SU-DHL-6 (cell line): ENCODE measurements at regions not wholly inside any gene's neighbourhood (a gene's known extent, or its start where the extent isn't known, plus 50 kb on each side); places are given as distances from the start of the nearest gene placed in this dataset.

Source experiments
- H2AFZ ChIP-seq: fragments of 200-600 bp; sonication (generic); 2 replicates; pipeline ENCODE4 v1.6.1; 2014; ENCODE audit warnings: low read depth, mild to moderate bottlenecking, moderate library complexity, mixed read lengths, antibody characterized with exemption, low read length; ENCODE audit not compliant: severe bottlenecking
- H3F3A ChIP-seq: fragments of 200-600 bp; shearing (Covaris generic); 2 replicates; pipeline ENCODE4 v1.6.0; 2016; ENCODE audit warnings: antibody characterized with exemption, mild to moderate bottlenecking; ENCODE audit not compliant: insufficient read depth
- H3K27ac ChIP-seq: fragments of 200-600 bp; sonication (generic); 2 replicates; pipeline ENCODE4 v1.5.1; 2016; ENCODE audit warnings: low read depth, mild to moderate bottlenecking, low read length, moderate library complexity, mixed read lengths
- H3K27me3 ChIP-seq: fragments of 200-600 bp; sonication (generic), shearing (Covaris generic); 2 replicates; pipeline ENCODE4 v1.6.0; 2014; ENCODE audit warnings: mild to moderate bottlenecking, low read length
- H3K36me3 ChIP-seq: fragments of 200-600 bp; sonication (generic); 2 replicates; pipeline ENCODE4 v1.6.1; 2014; ENCODE audit warnings: mild to moderate bottlenecking, low read length, mixed read lengths
- H3K4me2 ChIP-seq: fragments of 300-600, 200-600 bp; shearing (Covaris generic), sonication (generic); 2 replicates; pipeline ENCODE4 v1.6.0; 2014; ENCODE audit warnings: low read length, low read depth, mild to moderate bottlenecking; ENCODE audit not compliant: poor library complexity, severe bottlenecking
- H3K4me3 ChIP-seq: fragments of 200-600 bp; sonication (generic); 2 replicates; pipeline ENCODE4 v1.5.1; 2014; ENCODE audit warnings: antibody characterized with exemption, low read length, mild to moderate bottlenecking, mixed read lengths; ENCODE audit not compliant: insufficient read depth, poor library complexity, severe bottlenecking
- H3K79me2 ChIP-seq: fragments of 200-600 bp; sonication (generic); 2 replicates; pipeline ENCODE4 v1.6.1; 2014; ENCODE audit warnings: mild to moderate bottlenecking, low read length, moderate library complexity; ENCODE audit not compliant: insufficient read depth
- H3K9ac ChIP-seq: fragments of 200-600 bp; sonication (generic); 2 replicates; pipeline ENCODE4 v1.7.0; 2014; ENCODE audit warnings: mild to moderate bottlenecking, low read length
- H3K9me2 ChIP-seq: fragments of 200-600 bp; sonication (generic); replicated peaks from 2 replicates; pipeline ENCODE4 v1.6.1; 2014; ENCODE audit warnings: low read length; ENCODE audit not compliant: insufficient read depth
- H3K9me3 ChIP-seq: fragments of 200-600 bp; sonication (generic); 2 replicates; pipeline ENCODE4 v1.6.1; 2014; ENCODE audit warnings: low read length, mixed read lengths; ENCODE audit not compliant: insufficient read depth
- H4K20me1 ChIP-seq: fragments of 200-600 bp; sonication (generic); 2 replicates; pipeline ENCODE4 v1.6.1; 2014; ENCODE audit warnings: low read depth, mild to moderate bottlenecking, antibody characterized with exemption, low read length, moderate library complexity, mixed read lengths
- EZH2phosphoT487 ChIP-seq: fragments of 200-600 bp; sonication (generic), shearing (Covaris generic); conservative IDR thresholded peaks from 2 replicates; pipeline ENCODE4 v1.6.1; 2018; ENCODE audit warnings: mild to moderate bottlenecking, antibody characterized with exemption, low read length, moderate library complexity, mixed read lengths
- TF ChIP-seq, protein P1 (sequence below): fragments of 200-600 bp; sonication (generic); IDR thresholded peaks from one replicate; pipeline ENCODE4 v1.5.1; 2017; ENCODE audit warnings: antibody characterized with exemption, mild to moderate bottlenecking, low read length, moderate library complexity; ENCODE audit not compliant: insufficient read depth, poor library complexity, severe bottlenecking

DNA sequence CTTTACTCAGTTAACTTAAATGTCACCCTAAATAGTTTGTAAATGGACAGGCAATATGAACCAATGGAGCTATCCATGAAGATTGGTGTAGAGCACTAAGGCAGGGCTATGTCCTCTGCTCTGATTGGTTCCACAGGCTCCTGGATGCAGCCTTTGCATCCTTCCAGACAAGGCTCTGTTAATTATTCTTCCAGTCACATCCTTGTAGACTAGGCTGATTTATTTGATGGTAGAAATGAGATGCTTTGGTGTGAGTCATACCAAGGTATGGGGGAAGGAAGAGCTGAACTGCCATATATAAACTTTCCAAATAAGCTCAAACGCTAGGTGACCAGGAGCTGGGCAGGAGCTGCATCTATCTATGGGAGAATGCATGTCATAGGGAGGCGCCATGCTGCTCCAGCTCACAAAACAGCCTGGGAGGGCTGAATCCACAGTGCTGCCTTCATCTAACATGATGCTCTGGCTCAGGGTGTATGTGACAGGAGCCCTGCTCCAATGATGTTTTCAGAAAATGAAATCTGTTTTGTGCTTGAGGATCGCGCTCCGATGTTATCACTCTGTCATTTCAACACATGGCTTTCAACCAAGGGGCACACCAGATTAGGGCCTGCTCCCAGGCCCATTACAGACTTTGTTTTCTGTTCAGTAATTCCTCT, 818.0 kb upstream of the ZNF608 start:
- H3F3A ChIP-seq: no peaks in the 10 kb centered on the region
- H3K9ac ChIP-seq: no peak overlapping the region
- no peak overlapping the region for H3K4me2 ChIP-seq
- TF ChIP-seq, protein P1, sequence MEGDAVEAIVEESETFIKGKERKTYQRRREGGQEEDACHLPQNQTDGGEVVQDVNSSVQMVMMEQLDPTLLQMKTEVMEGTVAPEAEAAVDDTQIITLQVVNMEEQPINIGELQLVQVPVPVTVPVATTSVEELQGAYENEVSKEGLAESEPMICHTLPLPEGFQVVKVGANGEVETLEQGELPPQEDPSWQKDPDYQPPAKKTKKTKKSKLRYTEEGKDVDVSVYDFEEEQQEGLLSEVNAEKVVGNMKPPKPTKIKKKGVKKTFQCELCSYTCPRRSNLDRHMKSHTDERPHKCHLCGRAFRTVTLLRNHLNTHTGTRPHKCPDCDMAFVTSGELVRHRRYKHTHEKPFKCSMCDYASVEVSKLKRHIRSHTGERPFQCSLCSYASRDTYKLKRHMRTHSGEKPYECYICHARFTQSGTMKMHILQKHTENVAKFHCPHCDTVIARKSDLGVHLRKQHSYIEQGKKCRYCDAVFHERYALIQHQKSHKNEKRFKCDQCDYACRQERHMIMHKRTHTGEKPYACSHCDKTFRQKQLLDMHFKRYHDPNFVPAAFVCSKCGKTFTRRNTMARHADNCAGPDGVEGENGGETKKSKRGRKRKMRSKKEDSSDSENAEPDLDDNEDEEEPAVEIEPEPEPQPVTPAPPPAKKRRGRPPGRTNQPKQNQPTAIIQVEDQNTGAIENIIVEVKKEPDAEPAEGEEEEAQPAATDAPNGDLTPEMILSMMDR: no peak
- no peak for TF ChIP-seq EZH2phosphoT487
- no peak overlapping the region for H3K4me3 ChIP-seq
- H3K9me3 ChIP-seq: no peaks in the 10 kb centered on the region
- H3K27me3 ChIP-seq: no peaks in the 10 kb centered on the region
- H3K27ac ChIP-seq: no peak overlapping the region
- no peaks in the 10 kb centered on the region for H3K36me3 ChIP-seq
- no peaks in the 10 kb centered on the region for H4K20me1 ChIP-seq
- H3K9me2 ChIP-seq: no peaks in the 10 kb centered on the region
- H3K79me2 ChIP-seq: no peaks in the 10 kb centered on the region
- H2AFZ ChIP-seq: no peak overlapping the region

DNA sequence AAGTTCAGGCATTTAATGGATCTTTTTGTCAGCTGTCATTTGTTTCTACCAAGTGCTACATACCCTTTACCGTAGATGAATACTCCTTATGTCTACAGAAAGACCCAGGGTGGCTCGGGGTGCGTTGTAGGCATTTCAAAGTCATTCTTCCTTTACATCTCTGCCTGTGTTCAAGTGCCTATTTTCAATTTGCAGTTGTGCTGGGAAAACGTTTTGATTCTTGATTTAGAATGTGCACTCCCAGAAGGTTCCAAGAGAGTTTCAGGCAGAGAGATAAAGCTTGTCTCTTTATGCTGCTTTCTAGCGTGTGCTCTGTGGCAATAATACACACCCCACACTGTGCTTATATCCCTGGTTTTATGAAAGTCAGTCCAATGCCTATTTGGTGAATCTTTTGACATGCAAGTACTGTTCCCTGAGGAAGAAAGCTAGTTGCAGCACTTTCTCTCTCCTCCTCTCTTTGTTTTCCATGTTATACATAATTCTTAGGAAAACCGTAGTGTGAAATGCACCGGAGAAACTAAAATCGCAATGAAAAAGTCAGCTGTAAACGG, 828.1 kb upstream of the ZNF608 start:
- Histone ChIP-seq H4K20me1 (no peaks in the 10 kb centered on the region), H3K4me2 (no peak overlapping the region), H3K79me2 (no peaks in the 10 kb centered on the region), H2AFZ (no peak overlapping the region), H3K9me2 (no peaks in the 10 kb centered on the region), H3K4me3 (no peak overlapping the region), H3K36me3 (no peaks in the 10 kb centered on the region), H3K9ac (no peak overlapping the region), H3K9me3 (no peaks in the 10 kb centered on the region), H3F3A (no peaks in the 10 kb centered on the region), H3K27ac (no peak overlapping the region), H3K27me3 (no peaks in the 10 kb centered on the region)
- no peak for TF ChIP-seq EZH2phosphoT487
- TF ChIP-seq, protein P1: no peak

DNA sequence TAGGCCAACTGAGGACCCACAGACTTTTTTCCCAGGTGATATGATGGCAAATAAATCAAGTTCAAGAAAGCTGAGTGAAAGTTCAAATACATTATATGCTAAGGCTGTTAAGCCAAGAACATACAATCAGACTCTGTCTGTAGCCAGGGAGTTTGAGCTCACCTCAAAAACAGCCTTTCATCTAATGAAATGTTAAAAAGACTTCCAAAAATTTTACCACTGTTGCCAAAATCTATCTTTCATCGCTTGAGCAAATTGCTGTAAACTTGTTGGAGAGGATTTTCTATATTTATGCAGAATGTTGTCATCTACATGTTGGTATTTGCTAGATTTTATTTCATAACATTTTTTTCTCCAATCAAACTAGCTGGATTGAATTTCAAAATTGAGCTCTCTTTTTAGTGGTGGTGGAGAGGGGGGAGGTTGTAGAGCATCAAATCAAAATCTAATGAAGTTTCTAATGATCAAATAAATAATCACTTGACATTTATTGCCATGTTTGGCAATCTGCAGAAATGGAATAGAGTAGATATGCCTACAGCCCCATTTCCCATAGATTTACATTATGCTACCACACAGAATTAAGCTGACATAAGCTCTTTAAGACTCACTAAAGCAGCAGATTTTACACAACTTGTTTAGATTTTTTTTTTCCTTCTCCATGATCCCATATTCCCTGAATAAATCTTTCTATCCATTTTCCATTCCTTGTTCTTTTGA, 828.9 kb upstream of the ZNF608 start:
- Histone ChIP-seq H3K9ac (no peak overlapping the region), H3K27me3 (no peaks in the 10 kb centered on the region), H3K9me2 (no peaks in the 10 kb centered on the region), H3F3A (no peaks in the 10 kb centered on the region), H3K4me3 (no peak overlapping the region), H3K4me2 (no peak overlapping the region), H3K36me3 (no peaks in the 10 kb centered on the region), H3K9me3 (no peaks in the 10 kb centered on the region), H3K27ac (no peak overlapping the region), H2AFZ (no peak overlapping the region), H4K20me1 (no peaks in the 10 kb centered on the region), H3K79me2 (no peaks in the 10 kb centered on the region)
- TF ChIP-seq EZH2phosphoT487: no peak
- TF ChIP-seq, protein P1: no peak
